Neural progenitor cell (in vitro differentiated cells): ENCODE measurements at regions not wholly inside any gene's neighbourhood (a gene's known extent, or its start where the extent isn't known, plus 50 kb on each side); places are given as distances from the start of the nearest gene placed in this dataset.

ENCODE experiments used
- CTCF ChIP-seq: fragments of 200-600 bp; sonication (generic); IDR thresholded peaks from 2 replicates; pipeline ENCODE4 v1.5.1; 2017; ENCODE audit warnings: antibody characterized with exemption, mild to moderate bottlenecking
- EZH2 ChIP-seq: fragments of 200-600 bp; sonication (generic); IDR thresholded peaks from 2 replicates; pipeline ENCODE4 v1.6.1; 2017; ENCODE audit warnings: antibody characterized with exemption, mild to moderate bottlenecking, moderate library complexity

GRCh38 chr12:59453475-59453874 is 142.4 kb upstream of the SLC16A7 start:
- TF ChIP-seq CTCF (no peak), EZH2 (no peak)
